Ishikawa (cell line): ENCODE measurements at regions not wholly inside any gene's neighbourhood (a gene's known extent, or its start where the extent isn't known, plus 50 kb on each side); places are given as distances from the start of the nearest gene placed in this dataset.

Experiments used
- CEBPB ChIP-seq: IDR thresholded peaks from 2 replicates; pipeline ENCODE4 v1.6.1; 2012
- CREB1 ChIP-seq: IDR thresholded peaks from 2 replicates; pipeline ENCODE4 v1.6.1; 2012; ENCODE audit warnings: low read depth
- EGR1 ChIP-seq: IDR thresholded peaks from 2 replicates; pipeline ENCODE4 v1.6.1; 2012
- EP300 ChIP-seq: IDR thresholded peaks from 2 replicates; pipeline ENCODE4 v1.6.1; 2012; ENCODE audit warnings: borderline replicate concordance
- FOXM1 ChIP-seq: IDR thresholded peaks from 2 replicates; pipeline ENCODE4 v1.6.1; 2012; ENCODE audit warnings: low read depth, borderline replicate concordance
- MAX ChIP-seq: IDR thresholded peaks from 2 replicates; pipeline ENCODE4 v1.6.1; 2012
- NFIC ChIP-seq: IDR thresholded peaks from 2 replicates; pipeline ENCODE4 v1.6.1; 2012
- RAD21 ChIP-seq: IDR thresholded peaks from 2 replicates; pipeline ENCODE4 v1.6.1; 2012; ENCODE audit warnings: low read depth
- REST ChIP-seq: IDR thresholded peaks from 2 replicates; pipeline ENCODE4 v1.6.1; 2012; ENCODE audit warnings: low read depth, mild to moderate bottlenecking
- TAF1 ChIP-seq: IDR thresholded peaks from 2 replicates; pipeline ENCODE4 v1.6.1; 2012; ENCODE audit warnings: low read depth, mild to moderate bottlenecking
- TCF12 ChIP-seq: IDR thresholded peaks from 2 replicates; pipeline ENCODE4 v1.6.1; 2012; ENCODE audit warnings: low read depth
- TEAD4 ChIP-seq: IDR thresholded peaks from 2 replicates; pipeline ENCODE4 v1.6.1; 2012
- USF1 ChIP-seq: IDR thresholded peaks from 2 replicates; pipeline ENCODE4 v1.6.1; 2012
- YY1 ChIP-seq: IDR thresholded peaks from 2 replicates; pipeline ENCODE4 v1.6.1; 2012; ENCODE audit warnings: low read depth
- ZBTB7A ChIP-seq: IDR thresholded peaks from 2 replicates; pipeline ENCODE4 v1.6.1; 2012; ENCODE audit warnings: low read depth

- TF ChIP-seq EP300: no peak
- no peak for TF ChIP-seq CREB1
- TF ChIP-seq TAF1: no peak
- TF ChIP-seq FOXM1: no peak
- TF ChIP-seq USF1: no peak
- TF ChIP-seq MAX: no peak
- no peak for TF ChIP-seq TCF12
- TF ChIP-seq YY1: no peak
- TF ChIP-seq REST: no peak
- TF ChIP-seq EGR1: no peak
These were observed 239.7 kb downstream of the HLX start for GRCh38 chr1:221118938-221119320.

- TF ChIP-seq TAF1: no peak
These were observed 243.3 kb downstream of the HLX start for GRCh38 chr1:221122501-221122900.

GRCh38 chr1:221125976-221126375 lies 246.7 kb downstream of the HLX start:
- TF ChIP-seq USF1 (no peak), EGR1 (no peak), RAD21 (no peak), TAF1 (no peak), CEBPB (no peak), FOXM1 (no peak), NFIC (no peak), TEAD4 (no peak), MAX (no peak), EP300 (no peak), ZBTB7A (no peak), REST (no peak), YY1 (no peak), CREB1 (no peak), TCF12 (no peak)

- TF ChIP-seq USF1 (no peak), ZBTB7A (no peak)
These were observed 258.4 kb downstream of the HLX start for GRCh38 chr1:221137666-221138065.

GRCh38 chr1:221138516-221138915 lies 259.3 kb downstream of the HLX start:
- TF ChIP-seq CEBPB (no peak), CREB1 (no peak), USF1 (no peak), EGR1 (no peak), ZBTB7A (no peak), MAX (no peak), REST (no peak), YY1 (no peak), FOXM1 (no peak), NFIC (no peak), TEAD4 (no peak), TCF12 (no peak), EP300 (no peak)
